ENCODE measurements at regions not wholly inside any gene's neighbourhood (a gene's known extent, or its start where the extent isn't known, plus 50 kb on each side); places are given as distances from the start of the nearest gene placed in this dataset.

- no peak overlapping the region for H3K27ac ChIP-seq
- 68 to 76% methylated on average over 5 of the region's 5 CpGs for WGBS, 2 donors
- no peaks in the 10 kb centered on the region for H3K27me3 ChIP-seq
- H3K9me3 ChIP-seq, result no peaks in the 10 kb centered on the region
- no peaks in the 10 kb centered on the region for H3K4me1 ChIP-seq
- H3K4me3 ChIP-seq, result no peak overlapping the region
- TF ChIP-seq POLR2AphosphoS5 (IDR thresholded peaks at IDR 0.05), result no peak
- TF ChIP-seq CTCF (IDR thresholded peaks at IDR 0.05), result no peak
- no peak for TF ChIP-seq POLR2A (IDR thresholded peaks at IDR 0.05)
- no peak for TF ChIP-seq EP300 (IDR thresholded peaks at IDR 0.05)
- intact Hi-C loops (cut with DNase I), result no loop called here
- DNase-seq, result no peak
- no peaks in the 10 kb centered on the region for H3K36me3 ChIP-seq
Observed at GRCh38 chr1:83746234-83746633, 252.7 kb downstream of the TTLL7 start.

- no peak for DNase-seq
Observed at GRCh38 chr1:83742446-83742845, 256.5 kb downstream of the TTLL7 start.

GRCh38 chr1:83741770-83742169, 257.2 kb downstream of the TTLL7 start:
- Histone ChIP-seq H3K4me3 (no peak overlapping the region), H3K9me3 (no peaks in the 10 kb centered on the region), H3K27me3 (no peaks in the 10 kb centered on the region), H3K27ac (no peak overlapping the region), H3K36me3 (no peaks in the 10 kb centered on the region), H3K4me1 (no peaks in the 10 kb centered on the region)
- TF ChIP-seq POLR2AphosphoS5 (IDR thresholded peaks at IDR 0.05), result no peak
- TF ChIP-seq CTCF (IDR thresholded peaks at IDR 0.05), result no peak
- TF ChIP-seq EP300 (IDR thresholded peaks at IDR 0.05), result no peak
- TF ChIP-seq POLR2A (IDR thresholded peaks at IDR 0.05), result no peak
- intact Hi-C loops (cut with DNase I), result no loop called here
- no peak for DNase-seq

More at GRCh38 chr1:83742446-83742845, 256.5 kb downstream of the TTLL7 start:
- H3K4me3 ChIP-seq, result no peak overlapping the region
- no peaks in the 10 kb centered on the region for H3K9me3 ChIP-seq
- TF ChIP-seq EP300 (IDR thresholded peaks at IDR 0.05), result no peak
- no peak overlapping the region for H3K27ac ChIP-seq
- 56 to 63% methylated on average over 3 of the region's 3 CpGs for WGBS, 2 donors
- H3K4me1 ChIP-seq, result no peaks in the 10 kb centered on the region
- no peaks in the 10 kb centered on the region for H3K36me3 ChIP-seq
- intact Hi-C loops (cut with DNase I), result no loop called here
- no peaks in the 10 kb centered on the region for H3K27me3 ChIP-seq

GRCh38 chr1:83741348-83741747, 257.6 kb downstream of the TTLL7 start:
- Histone ChIP-seq H3K9me3 (no peaks in the 10 kb centered on the region), H3K4me1 (no peaks in the 10 kb centered on the region), H3K27ac (no peak overlapping the region), H3K4me3 (no peak overlapping the region), H3K27me3 (no peaks in the 10 kb centered on the region), H3K36me3 (no peaks in the 10 kb centered on the region)
- no peak for DNase-seq
- 45 to 77% methylated on average over 2 of the region's 2 CpGs for WGBS, 2 donors
- intact Hi-C loops (cut with DNase I), result no loop called here
- TF ChIP-seq CTCF (IDR thresholded peaks at IDR 0.05) (no peak), POLR2A (IDR thresholded peaks at IDR 0.05) (no peak), EP300 (IDR thresholded peaks at IDR 0.05) (no peak), POLR2AphosphoS5 (IDR thresholded peaks at IDR 0.05) (no peak)

- DNase-seq, result no peak
- Histone ChIP-seq H3K36me3 (no peaks in the 10 kb centered on the region), H3K4me1 (no peaks in the 10 kb centered on the region), H3K27me3 (no peaks in the 10 kb centered on the region), H3K9me3 (no peaks in the 10 kb centered on the region), H3K27ac (no peak overlapping the region), H3K4me3 (no peak overlapping the region)
- 49 to 64% methylated on average over 3 of the region's 3 CpGs for WGBS, 2 donors
- no peak for TF ChIP-seq EP300 (IDR thresholded peaks at IDR 0.05)
- no peak for TF ChIP-seq POLR2AphosphoS5 (IDR thresholded peaks at IDR 0.05)
- no peak for TF ChIP-seq POLR2A (IDR thresholded peaks at IDR 0.05)
- TF ChIP-seq CTCF (IDR thresholded peaks at IDR 0.05), result no peak
- intact Hi-C loops (cut with DNase I), result no loop called here
Observed at GRCh38 chr1:83735526-83735925, 263.4 kb downstream of the TTLL7 start.
